Effector CD4-positive, alpha-beta T cell (primary cell): ENCODE measurements at regions not wholly inside any gene's neighbourhood (a gene's known extent, or its start where the extent isn't known, plus 50 kb on each side); places are given as distances from the start of the nearest gene placed in this dataset.
A peak's percentile ranks its signal among the peaks of the same experiment; 100 is the strongest.

Experiments
- DNase-seq: peaks from one replicate; pipeline ENCODE4 v3.0.0-alpha.2; 2020

DNA sequence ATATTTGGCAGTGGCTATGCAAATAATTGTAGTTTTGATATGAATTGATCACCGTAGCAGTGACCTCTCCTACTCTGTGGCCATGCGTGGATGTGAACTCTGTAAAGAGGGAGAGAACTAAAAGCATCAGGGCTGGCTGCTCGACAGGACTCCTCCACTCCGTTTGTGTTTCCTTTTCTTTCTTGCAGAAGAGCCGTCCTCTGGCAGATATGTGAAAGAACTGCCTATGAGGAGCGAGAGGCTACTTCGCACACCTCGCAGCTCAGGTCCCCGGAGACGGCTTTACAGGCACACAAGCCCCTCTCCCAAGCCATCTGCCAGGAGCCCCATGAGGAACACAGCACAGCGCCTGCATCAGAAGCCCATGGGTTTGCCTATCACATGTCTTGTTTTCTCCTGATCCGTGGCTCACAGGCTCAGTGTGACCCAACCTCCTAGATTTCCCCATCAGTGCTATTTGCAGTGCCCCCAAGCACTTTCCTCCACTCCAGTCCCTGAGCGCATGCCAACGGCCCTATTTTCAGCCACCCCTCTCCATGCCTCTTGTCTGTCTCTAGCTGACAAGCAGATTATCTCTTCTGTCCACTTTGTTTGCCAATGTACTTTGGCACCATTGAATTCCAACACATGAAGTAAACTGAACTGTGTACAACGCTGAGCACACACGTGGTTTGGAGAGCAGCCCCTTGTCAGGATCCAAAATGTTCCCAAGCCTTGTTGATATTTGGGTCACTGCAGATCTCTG lies 164.3 kb upstream of the AKR1E2 start:
- DNase-seq, result no peak

DNA sequence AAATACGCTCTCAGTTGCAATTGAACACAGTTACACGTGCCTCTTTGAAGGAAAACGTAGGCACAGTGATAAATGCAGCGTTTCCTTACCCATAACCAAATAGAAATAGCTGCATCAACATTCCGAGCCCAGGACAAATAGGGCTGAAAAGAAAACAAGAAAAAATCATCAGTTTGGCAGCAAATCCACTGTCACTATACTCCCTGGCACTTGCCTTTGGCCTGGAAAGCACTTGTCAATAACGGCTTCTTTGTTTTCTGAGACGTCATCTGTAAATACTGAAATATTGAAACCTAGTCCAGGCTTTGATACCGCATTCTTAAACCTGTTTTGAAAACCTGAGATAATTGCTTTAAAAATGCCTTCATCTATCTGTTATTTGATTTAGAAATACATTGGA lies 167.2 kb upstream of the AKR1E2 start:
- no peak for DNase-seq

DNA sequence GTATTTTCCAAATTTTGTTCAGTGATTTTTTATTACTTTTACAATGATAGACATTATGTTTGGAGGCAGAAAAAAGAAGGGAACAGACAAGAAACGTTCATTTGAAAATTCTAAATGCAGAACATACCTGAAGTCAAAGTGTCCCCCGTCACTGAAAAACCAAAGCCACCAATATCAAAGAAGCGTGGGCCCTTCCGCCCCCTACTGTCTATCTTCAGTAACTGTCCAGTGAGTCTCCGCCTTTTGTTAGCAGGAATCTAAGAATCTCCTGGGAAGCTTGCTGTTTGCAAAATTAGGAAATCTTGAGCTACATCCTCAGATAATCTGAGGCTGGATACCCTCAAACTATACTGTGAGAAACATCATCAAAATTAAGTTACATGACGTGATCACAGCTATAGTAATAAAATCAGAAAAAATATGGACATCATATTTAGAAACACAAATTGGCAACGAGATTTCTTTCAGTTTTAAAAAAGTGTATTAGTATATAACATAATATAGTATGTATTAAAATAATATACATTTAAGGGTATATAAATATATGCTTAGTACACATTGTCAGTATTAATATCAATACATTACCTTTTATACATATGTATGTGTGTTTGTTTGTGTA lies 169.3 kb upstream of the AKR1E2 start:
- DNase-seq, result peak; percentile 39

DNA sequence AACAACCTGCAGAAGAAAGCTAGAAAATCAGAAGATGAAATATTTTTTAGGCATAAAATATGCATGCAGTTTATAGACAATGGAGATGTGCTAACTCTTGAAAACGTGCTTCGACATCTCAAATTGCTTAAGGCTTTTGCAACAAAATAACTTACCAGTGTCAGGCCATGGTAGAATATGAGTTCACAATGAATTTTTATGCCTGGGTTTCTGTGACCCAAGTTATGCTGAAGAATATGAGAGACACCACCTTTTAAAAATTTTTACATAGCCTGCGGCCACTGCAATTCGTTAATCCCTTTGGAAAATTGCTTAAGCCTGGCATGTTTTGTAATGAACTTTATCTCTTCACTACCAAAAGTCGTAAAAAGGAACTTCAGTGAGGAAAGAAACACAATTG lies 170.1 kb upstream of the AKR1E2 start:
- DNase-seq, result no peak

DNA sequence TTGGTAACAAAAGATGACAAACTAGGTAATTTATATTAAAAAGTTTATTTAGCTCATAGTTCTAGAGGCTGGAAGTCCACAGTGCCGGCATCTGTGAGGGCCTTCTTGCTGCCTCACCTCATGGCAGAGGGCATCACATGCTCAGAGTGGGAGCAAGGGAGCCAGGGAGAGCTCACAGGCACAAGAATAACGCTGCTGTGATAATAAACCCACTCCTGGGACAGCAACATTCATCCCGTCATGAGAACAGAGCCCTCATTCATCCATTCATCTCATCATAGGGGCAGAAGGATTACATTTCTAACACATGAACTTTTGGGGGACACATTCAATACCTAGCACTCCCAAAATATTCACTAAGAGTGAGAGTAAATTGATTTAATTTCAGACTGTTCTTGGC lies 170.6 kb upstream of the AKR1E2 start:
- DNase-seq, result no peak

DNA sequence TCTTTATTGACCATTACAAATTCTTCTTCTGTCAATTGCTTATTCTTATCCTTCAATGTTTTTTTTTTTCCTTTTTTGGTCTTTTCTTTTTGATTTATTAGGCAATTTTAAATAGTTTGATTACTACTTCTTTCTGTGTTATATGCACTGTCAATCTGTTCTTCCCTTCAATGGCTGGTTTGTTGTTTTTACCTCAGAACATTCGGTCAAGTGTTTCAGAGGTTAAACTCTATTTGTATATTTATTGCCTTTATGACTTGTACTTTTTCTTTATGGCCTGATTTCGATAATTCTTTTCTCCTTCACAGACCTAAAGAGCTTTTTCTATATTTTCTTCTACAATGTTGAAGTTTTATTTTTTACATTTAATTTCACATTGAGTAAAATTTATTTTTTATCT lies 171.5 kb upstream of the AKR1E2 start:
- DNase-seq, result no peak

DNA sequence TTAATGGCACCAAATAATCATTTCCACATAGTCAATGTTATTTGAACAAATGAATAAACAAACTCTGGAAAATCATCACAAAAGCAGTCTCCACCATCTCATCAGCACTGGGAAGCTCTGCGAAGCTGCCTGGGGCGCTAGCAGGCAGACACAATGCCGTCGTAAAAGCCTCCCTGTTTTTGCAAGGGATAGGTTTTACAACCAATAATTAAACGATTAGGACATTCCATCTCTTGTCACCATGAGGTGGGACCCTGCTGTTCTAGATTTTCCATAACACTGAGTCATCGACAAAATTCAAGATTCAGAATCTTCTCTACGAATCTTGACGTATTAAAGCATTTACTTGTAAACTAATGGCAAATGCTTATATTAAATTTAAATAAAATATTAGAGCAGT lies 172.8 kb upstream of the AKR1E2 start:
- DNase-seq, result no peak

DNA sequence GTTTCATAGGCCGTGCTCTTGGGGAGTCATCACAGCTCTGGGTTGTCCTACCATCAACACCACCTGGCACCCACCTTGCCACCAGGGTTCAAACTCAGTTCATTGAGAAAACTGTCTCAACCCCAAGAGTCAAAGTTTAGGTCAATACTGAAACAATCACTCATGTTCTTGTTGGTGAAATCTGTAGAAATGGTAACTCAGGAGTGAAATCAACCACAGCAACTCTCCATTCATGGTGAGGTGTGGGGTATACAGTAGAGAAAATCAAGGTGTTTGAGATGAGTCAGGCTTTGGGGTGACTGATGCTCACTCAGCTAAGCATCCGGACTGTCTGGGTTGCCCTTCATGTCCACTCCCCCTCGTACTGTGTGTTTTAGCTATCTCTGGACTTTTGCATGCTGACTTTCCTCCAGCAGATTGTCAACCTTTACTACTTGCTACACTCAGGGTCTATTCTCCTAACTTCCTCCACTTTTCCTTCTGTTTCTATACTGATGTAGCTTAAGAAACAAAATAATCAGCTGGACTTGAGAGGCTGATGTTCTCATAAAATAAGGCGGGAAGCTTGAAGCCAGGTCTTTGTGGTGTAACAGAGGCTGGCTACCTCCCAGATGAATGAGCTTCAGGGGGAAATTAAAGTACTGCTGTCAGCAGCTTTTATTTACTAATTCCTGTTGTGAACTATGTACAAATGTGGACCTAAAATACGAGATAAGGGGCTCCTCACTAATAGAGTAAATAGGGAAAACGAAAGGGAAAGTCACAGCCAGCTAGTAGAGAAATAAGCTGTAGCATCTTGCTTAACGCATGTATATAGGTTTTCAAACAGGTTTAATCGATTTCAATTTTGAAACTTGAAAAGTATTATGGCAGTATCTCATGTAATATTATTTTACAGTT lies 173.6 kb upstream of the AKR1E2 start:
- DNase-seq, result no peak

DNA sequence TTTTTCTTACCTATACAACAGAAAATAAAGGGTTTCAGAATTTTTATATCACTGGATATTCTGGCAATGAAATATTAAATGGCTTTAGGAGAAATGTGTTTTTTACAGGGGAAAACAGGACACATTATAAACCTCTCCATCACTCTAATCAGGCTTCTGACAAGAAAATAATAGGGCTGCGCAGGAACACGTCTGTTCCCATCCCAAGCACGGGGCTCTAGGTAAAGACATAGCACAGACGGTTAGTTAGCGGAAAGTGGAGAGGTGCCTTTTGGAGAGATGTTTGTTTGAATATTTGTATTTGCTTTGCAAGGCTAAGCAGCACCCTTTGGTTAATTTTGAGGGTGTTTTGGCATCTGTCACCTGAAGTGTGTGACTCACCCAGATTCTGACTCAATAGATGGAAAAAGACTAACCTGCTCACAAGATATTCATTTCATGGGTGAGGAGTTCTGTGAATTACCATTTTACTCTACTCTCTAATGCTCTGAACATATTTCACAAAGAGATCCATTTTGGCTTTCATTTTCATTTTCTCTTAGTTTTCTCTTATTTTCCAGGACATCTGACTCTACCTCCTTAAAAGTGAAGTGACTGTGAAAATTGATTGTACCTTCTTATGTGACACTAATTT lies 174.5 kb upstream of the AKR1E2 start:
- no peak for DNase-seq

DNA sequence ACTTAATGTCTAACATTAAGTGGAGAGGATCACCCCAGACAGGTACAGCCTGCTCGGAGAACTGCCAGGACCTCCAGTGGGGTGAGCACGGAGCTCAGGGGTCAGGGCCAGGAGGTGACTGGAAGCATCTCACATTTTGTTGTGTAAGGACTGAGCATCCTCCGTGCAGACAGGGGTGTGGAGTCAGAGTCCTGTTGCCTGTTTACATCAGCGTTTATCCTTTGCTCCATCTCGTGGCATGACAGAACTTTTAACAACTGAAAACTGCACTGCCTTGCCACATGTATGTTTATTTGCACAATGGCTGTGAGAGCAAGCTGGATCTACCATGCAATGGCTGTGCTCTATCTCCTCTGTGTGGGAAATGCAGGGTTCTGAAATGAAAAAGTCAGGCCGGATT lies 175.4 kb upstream of the AKR1E2 start:
- no peak for DNase-seq

DNA sequence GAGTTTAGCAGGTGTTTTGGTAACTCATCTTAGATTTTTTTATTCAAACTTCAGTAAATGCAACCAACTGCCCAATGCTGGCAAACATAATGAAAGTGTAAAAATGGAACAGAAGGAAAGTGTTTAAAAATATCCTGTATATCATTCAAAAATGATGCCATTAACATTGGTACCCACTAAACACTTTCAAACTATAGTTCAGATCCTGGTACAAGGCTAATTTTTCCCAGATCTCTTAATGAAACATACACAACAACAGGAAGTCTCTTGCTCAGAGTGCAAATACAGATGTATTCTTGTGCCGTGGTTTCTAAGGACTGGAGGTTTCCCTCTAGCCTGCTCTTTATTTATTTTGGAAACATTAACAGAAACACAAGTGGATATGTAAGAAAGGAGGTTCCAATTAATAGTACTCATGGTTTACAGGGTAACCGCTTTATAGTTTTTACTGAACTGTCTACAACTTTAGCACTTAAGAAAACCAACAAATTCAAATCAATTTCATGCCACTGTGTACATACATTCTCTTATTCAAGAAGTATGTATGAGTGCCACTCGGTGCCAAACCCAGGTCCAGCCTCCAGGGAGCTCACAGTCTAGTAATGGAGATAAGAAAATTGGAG lies 176.0 kb upstream of the AKR1E2 start:
- no peak for DNase-seq

DNA sequence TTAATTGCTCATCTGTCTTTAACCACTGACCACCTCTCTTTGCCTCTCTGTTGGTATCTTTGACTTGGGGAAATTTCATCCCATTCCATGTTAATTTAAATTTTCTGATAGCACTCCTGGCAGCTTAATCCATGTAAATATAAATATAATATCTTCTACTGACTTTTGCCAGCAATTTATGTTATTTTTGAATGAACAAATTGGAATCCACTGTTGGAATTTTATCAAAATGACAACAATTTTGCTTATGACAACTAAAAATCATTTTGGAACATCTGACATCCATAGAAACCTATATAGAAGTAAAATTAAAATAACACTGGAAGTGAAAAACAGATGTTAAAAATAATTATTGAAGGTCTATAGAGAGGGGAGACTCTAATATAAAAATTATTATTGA lies 176.5 kb upstream of the AKR1E2 start:
- no peak for DNase-seq

DNA sequence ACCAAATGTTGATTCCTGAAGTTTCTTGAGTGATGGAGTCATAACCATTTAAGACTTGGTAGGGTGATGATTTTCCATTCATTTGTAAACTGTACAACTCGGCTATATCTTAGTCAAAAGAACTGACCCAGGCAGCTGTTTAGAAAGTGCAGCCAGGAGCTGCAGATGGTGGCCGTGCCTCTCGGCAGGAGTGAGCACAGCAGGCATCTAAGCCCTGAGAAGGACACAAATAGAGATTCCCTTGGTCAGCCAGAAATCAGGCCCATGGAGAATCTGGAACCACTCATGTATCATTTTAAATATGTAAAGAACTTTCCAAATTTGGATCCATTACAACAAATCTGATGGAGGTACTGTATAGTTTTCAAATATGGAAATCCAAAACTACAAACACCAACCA lies 177.0 kb upstream of the AKR1E2 start:
- no peak for DNase-seq

DNA sequence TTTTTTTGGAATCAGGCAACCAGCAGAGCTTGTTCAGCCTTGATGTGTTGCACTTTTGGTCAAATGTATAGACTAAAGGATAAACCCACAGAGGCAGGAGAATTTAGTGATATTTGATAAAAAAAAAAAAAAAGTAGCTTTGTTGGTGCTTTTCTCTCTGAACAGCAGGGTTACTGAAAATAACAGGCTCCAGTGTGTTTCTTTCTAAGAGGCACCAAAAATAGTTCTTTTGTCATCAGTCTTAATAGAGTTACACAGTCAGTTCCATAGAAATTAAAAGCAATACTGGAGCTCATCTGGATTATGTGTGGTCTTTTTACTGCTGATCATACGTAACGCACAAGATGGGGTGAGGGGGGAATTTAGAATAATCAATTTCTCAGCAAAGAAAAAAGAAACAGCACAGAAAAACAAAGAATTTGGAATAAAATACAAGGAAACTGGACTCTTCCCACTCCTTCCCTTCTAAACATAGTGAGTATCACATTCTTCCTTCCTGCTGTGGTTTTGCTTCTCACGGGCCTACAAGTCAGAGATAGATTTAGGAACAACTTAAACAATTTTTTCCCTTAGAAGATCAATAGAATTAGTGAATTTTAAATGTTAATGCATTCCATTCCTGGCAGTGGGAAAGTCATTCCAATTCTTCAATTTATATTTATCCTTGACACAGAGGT lies 178.8 kb upstream of the AKR1E2 start:
- no peak for DNase-seq

DNA sequence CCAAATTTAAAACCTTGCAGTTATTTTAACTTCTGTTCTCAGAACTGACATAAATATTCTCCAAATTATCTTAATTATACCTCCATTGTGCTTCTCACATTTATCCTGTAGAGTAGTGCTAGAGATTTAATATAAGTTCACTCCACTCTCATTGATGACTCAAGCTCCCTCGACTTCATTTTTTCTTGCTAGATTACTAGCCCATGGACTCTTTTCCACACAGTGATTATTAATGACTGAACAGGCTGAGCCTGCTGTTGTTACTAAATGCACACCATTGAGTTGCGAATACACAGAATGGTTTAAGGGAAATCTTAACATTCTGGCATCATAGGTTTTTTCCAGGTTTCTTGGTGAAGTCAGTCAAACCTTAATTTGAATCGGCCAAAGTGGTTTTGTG lies 179.5 kb upstream of the AKR1E2 start:
- DNase-seq, result no peak

DNA sequence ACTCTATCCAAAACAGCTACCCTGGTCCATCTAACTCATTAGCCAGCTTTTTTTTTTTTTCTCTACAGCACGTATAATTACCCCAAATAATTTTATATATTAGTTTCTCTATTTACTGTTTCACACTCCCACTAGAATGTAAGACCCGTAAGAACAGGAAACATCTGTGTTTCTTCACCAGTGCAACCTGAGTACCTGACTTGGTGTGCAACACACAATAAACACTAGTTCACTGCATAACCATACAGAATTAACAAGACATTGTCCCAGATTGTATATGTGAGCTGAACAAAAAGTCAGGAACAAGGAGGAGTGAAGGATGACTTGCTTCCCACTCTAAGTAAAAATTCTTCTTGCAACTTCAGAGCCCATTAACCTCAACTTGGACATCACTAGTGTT lies 180.2 kb upstream of the AKR1E2 start:
- no peak for DNase-seq

DNA sequence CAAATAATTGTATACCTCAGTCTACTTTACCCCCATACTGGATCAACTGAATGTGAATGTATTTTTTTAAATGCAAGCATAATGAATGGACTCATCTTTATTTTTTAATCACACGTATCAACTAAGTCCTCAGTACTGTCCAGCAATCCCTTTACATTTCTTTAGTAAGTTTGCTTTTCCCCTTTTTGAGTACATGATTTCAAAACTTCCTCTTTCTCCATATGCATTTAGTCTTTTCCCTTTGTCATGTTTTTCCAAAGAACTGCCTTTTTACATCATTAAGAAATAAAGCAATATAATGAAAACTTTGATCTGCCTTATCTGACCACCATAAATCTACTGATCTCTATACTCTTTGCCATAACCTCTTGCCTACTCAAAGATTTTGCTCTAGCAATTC lies 182.5 kb upstream of the AKR1E2 start:
- no peak for DNase-seq

DNA sequence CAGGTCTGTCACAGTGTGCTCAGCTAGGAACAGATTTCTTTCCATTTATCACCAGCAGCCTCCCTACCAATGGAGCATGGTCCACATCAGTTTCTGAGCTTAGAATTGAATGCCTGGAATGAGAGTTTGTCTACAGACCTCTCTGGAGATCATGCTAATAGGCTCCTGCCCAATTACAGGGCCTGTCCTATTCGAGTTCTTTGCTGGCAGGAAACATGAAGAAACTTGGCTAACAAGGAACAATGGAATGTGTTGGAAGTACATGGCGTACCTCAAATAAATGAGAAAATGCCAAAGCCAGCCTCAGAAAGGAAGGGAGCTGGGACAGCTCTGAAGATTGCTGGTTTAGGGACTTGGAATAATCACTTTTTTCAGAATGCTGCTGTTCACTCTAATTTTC lies 186.0 kb upstream of the AKR1E2 start:
- DNase-seq, result no peak

DNA sequence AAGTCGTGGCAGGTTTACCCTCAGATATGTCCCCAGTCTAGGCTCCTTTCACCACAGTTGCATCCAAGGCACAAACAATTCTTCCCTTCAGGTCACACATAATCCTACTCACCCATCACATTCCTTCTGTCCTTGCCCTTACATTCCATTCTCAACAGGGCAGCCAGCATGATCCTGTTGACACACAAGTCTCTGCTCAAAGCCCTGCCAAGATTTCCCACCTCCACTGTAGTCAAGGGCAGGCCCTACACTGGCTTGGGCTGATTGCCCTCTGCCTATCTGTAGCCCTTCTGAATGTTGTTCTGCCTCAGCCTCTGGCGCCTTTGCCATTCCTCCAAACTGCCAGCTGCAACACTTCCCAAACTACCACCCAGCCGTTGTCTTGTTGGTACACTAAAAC lies 187.9 kb upstream of the AKR1E2 start:
- no peak for DNase-seq

DNA sequence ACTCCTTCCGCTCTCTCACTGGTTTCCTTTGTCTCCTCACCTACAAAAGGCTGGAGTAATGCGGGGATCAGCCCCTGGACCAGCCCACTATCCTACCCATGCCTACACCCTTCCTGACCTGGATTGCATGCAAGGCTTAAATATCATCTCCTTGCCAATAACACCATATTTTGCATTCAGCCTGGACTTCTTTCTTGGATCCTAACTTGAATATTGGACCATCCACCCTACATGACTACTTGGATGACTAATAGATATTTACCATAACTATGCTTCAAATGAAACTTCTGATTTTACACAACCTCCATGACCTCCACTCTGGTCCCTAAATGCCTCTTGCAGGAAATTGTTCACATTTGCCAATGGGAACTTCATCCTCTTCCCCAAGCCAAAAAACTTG lies 188.3 kb upstream of the AKR1E2 start:
- DNase-seq, result no peak

DNA sequence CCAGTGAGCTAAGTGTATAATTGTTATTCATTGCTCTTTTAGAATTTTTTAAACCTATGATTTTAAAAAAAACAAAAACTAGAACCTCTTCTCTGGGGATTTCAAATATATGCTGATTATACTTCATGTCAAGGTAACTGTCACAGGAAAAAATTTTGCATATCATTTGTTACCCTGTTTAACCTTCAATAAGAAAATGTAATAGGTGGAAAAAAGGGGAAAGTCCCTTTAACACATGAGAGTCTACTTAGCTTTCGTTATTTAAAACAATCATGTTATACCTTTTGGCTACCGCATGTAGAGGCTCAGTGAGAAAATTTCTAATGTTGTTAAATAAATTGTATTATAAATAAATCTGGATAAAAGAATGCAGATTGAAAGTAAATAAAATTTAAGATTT lies 190.1 kb upstream of the AKR1E2 start:
- no peak for DNase-seq

DNA sequence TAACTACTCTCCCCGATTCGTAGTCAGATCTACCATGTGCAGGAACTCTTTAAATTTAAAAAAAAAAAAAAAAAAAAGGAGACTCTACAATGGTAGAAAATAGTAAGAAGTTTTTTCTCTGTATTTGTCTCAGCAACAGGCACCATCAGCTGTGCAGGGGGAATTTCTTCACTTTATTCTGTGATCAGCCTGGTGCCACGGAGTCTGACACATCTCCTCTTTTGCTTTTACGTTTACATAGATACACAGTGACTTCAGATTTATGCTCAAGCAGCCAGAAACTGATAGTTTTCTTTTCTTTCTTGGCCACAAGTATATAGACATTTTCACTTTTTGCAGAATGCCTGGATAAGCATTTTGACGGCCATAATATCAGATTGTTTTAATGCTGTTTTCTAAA lies 190.6 kb upstream of the AKR1E2 start:
- DNase-seq, result no peak
